ENCODE measurements at regions not wholly inside any gene's neighbourhood (a gene's known extent, or its start where the extent isn't known, plus 50 kb on each side); places are given as distances from the start of the nearest gene placed in this dataset.

DNA sequence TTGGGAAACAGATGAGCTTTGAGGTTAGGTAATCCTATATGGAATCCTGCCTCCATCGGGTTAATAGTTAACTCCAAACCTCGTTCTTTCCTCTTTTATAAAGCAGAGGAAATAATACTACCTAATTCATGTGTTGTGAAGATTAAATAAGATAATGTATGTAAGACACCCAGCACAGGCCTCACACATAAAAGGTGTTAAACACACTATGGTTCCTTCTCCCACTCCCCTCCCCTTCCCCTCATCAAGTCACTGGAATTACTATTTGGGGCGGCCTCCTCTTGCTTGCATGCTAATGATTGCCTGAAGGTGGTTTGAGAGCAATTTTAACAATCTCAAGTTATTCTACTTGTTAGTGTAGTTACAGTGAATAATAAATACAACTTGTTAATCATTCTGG lies 404.4 kb upstream of the RASGEF1B start:
- H3K9me3 ChIP-seq, result peaks cover 0 to 2% (median 0%) of the 10 kb centered on the region in 4 donors
- 81% methylated on average over 3 of the region's 3 CpGs for WGBS
- TF ChIP-seq POLR2AphosphoS5 (IDR thresholded peaks at IDR 0.05), result no peak
- TF ChIP-seq, protein P1, sequence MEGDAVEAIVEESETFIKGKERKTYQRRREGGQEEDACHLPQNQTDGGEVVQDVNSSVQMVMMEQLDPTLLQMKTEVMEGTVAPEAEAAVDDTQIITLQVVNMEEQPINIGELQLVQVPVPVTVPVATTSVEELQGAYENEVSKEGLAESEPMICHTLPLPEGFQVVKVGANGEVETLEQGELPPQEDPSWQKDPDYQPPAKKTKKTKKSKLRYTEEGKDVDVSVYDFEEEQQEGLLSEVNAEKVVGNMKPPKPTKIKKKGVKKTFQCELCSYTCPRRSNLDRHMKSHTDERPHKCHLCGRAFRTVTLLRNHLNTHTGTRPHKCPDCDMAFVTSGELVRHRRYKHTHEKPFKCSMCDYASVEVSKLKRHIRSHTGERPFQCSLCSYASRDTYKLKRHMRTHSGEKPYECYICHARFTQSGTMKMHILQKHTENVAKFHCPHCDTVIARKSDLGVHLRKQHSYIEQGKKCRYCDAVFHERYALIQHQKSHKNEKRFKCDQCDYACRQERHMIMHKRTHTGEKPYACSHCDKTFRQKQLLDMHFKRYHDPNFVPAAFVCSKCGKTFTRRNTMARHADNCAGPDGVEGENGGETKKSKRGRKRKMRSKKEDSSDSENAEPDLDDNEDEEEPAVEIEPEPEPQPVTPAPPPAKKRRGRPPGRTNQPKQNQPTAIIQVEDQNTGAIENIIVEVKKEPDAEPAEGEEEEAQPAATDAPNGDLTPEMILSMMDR (IDR thresholded peaks at IDR 0.05), result no peak
- H3K4me3 ChIP-seq, result no peak overlapping the region
- H3K27me3 ChIP-seq, result no peaks in the 10 kb centered on the region
- H3K4me1 ChIP-seq, result no peaks in the 10 kb centered on the region
- H3K36me3 ChIP-seq, result no peaks in the 10 kb centered on the region
- H3K27ac ChIP-seq (replicated peaks in 1 of 4), result no peak overlapping the region
- intact Hi-C loops (cut with DNase I), result no loop called here
- no peak for DNase-seq (ENCODE audit: extremely low spot score)

DNA sequence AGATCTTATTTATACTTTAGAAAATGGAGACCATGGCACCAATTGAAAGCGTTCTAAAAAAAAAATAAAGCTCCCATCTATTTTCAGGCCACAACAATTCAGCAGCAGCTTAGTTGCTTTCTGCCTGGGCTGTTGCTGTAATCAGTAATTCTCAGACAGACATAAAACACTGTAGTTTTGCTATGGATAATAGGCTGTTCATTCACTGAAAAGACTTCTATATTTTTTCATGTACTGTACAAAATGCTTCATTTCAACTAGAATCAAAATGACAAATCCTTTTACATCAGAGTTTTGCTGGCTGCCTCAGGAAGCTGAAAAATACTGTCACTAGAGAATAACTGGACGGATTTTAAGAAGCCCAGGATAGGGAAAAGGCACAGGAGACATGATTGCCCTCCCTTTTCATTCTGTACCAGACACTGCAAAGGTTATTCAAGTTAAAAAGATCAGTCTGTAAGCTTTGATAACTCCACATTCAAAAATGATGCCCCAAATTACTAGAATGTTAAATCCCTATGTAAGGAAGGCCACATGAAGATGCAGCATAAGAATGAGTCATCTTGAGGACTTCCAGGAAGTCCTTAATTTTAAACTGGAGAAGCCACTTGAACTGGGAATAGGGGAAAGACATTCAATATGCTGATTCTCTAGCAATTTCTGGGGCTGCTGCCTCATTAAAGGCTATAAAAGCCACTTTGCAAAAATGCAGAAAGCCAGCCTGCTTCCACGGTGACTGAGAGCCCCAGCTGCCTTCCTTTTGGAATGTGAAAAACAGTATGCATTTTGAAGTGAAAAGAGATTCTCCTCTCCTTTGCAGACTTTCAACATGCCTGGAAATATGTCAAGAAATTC lies 403.2 kb upstream of the RASGEF1B start:
- no peaks in the 10 kb centered on the region for H3K4me1 ChIP-seq
- peaks cover 0 to 8% (median 0%) of the 10 kb centered on the region in 4 donors for H3K9me3 ChIP-seq
- no peaks in the 10 kb centered on the region for H3K27me3 ChIP-seq
- 68% methylated on average over 3 of the region's 3 CpGs for WGBS
- intact Hi-C loops (cut with DNase I), result no loop called here
- TF ChIP-seq POLR2A (IDR thresholded peaks at IDR 0.05; ENCODE audit: low read depth) (no peak), POLR2AphosphoS5 (IDR thresholded peaks at IDR 0.05) (no peak), EP300 (IDR thresholded peaks at IDR 0.05) (no peak)
- TF ChIP-seq, protein P1 (IDR thresholded peaks at IDR 0.05), result no peak
- no peak overlapping the region for H3K4me3 ChIP-seq
- H3K36me3 ChIP-seq, result no peaks in the 10 kb centered on the region
- DNase-seq (ENCODE audit: extremely low spot score), result no peak
- no peak overlapping the region for H3K27ac ChIP-seq (replicated peaks in 1 of 4)

DNA sequence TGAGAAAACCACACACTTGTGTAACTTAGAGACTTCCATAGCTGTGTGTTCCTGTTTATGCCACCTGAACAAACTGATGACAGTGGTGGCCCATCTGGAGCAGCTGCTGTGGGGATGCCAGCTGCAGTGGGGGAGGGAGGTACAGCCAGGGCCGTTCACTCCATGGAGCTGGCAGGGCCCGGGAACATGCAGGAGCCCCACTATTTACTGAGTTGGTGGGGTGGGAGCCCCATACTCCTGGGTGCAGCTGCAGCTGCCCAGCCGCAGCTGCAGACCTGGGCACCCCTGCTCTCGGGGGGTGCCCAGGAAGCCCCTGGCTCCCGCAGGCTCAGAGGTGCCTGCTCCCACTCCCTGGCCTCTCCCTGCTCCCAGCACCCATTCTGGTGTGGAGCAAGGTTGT lies 398.6 kb upstream of the RASGEF1B start:
- WGBS, result 100% methylated on average over 3 of the region's 5 CpGs
- no peaks in the 10 kb centered on the region for H3K27me3 ChIP-seq
- TF ChIP-seq EP300 (IDR thresholded peaks at IDR 0.05), result no peak
- TF ChIP-seq, protein P1 (IDR thresholded peaks at IDR 0.05), result no peak
- H3K4me3 ChIP-seq, result no peak overlapping the region
- peaks cover 0 to 8% (median 0%) of the 10 kb centered on the region in 4 donors for H3K9me3 ChIP-seq
- H3K36me3 ChIP-seq, result no peaks in the 10 kb centered on the region
- intact Hi-C loops (cut with DNase I), result no loop called here
- DNase-seq (ENCODE audit: extremely low spot score), result no peak
- no peaks in the 10 kb centered on the region for H3K4me1 ChIP-seq
- no peak overlapping the region for H3K27ac ChIP-seq (replicated peaks in 1 of 4)

DNA sequence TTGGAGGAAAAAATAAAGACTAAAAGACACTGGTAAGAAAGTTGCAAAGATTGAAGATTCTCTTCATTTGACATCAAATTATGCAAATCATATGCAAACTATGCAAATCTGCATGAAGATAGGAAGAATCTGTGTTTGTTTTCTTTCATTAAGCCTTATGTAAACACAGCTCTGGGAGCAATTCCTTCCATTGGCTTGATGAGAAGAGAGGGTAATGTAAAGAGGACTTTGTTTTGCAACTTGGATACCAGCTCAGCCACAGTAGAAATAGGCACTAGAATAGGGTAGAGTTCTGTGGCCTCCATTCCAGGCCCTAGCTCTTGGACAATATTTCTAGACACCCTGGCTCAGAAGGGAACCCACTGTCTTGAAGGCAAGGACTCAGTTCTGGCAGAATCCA lies 388.4 kb upstream of the RASGEF1B start:
- H3K4me1 ChIP-seq, result no peaks in the 10 kb centered on the region
- peaks cover 0 to 11% (median 0%) of the 10 kb centered on the region in 4 donors for H3K9me3 ChIP-seq
- no peaks in the 10 kb centered on the region for H3K36me3 ChIP-seq
- intact Hi-C loops (cut with DNase I), result no loop called here
- H3K27ac ChIP-seq (replicated peaks in 1 of 4), result no peak overlapping the region
- no peak for DNase-seq (ENCODE audit: extremely low spot score)
- no peak overlapping the region for H3K4me3 ChIP-seq
- H3K27me3 ChIP-seq, result no peaks in the 10 kb centered on the region
- TF ChIP-seq EP300 (IDR thresholded peaks at IDR 0.05) (no peak), POLR2A (IDR thresholded peaks at IDR 0.05; ENCODE audit: low read depth) (no peak), POLR2AphosphoS5 (IDR thresholded peaks at IDR 0.05) (no peak)
- TF ChIP-seq, protein P1 (IDR thresholded peaks at IDR 0.05), result no peak

DNA sequence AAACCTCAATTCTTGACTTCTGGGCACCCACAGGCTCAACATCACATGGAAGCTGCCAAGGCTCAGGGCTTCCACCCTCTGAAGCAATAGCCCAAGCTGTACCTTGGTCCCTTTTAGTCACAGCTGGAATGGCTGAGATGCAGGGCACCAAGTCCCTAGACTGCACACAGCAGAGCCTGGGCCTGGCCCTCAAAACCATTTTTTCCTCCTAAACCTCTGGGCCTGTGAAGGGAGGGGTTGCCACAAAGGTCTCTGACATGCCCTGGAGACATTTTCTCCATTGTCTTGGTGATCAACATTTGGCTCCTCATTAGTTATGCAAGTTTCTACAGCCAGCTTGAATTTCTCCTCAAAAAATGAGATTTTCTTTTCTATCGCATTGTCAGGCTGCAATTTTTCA lies 382.7 kb upstream of the RASGEF1B start:
- no peak for DNase-seq (ENCODE audit: extremely low spot score)
- WGBS, result 96% methylated on average over 1 of the region's 1 CpG
- Histone ChIP-seq H3K9me3 (no peaks in the 10 kb centered on the region), H3K27ac (replicated peaks in 1 of 4) (no peak overlapping the region), H3K4me3 (no peak overlapping the region), H3K36me3 (no peaks in the 10 kb centered on the region), H3K27me3 (no peaks in the 10 kb centered on the region), H3K4me1 (no peaks in the 10 kb centered on the region)
- intact Hi-C loops (cut with DNase I), result no loop called here
- TF ChIP-seq, protein P1 (IDR thresholded peaks at IDR 0.05), result no peak
- TF ChIP-seq POLR2AphosphoS5 (IDR thresholded peaks at IDR 0.05), result no peak
- no peak for TF ChIP-seq POLR2A (IDR thresholded peaks at IDR 0.05; ENCODE audit: low read depth)
- TF ChIP-seq EP300 (IDR thresholded peaks at IDR 0.05), result no peak
